PFSK-1 (cell line): ENCODE measurements at regions not wholly inside any gene's neighbourhood (a gene's known extent, or its start where the extent isn't known, plus 50 kb on each side); places are given as distances from the start of the nearest gene placed in this dataset.

ENCODE experiments used
- SIN3A ChIP-seq: IDR thresholded peaks from 2 replicates; pipeline ENCODE4 v1.6.1; 2012; ENCODE audit warnings: mild to moderate bottlenecking, low read length, moderate library complexity, borderline replicate concordance; ENCODE audit not compliant: insufficient read depth
- TAF1 ChIP-seq: IDR thresholded peaks from 2 replicates; pipeline ENCODE4 v1.6.1; 2012; ENCODE audit warnings: low read length, control low read depth, borderline replicate concordance; ENCODE audit not compliant: insufficient read depth

DNA sequence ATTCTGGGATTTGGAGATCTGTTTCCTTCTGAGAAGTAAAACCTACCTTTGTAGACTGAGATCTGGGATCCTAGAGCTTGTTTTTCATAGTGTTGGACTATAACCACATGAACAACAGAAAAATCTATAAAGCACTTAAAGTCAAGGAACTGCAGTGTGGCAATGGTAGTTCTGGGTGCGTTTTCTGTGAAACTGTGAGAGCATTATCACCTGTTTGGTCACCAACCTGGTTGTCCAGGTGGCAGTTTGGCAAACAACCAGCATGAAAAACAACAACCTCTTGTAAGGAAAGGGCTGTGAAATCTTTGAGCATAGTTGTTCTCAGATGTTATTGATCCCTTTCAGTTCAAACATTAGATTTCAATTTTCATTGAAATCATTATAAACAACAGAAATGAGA is 215.8 kb upstream of the CITED2 start:
- TF ChIP-seq TAF1 (no peak), SIN3A (no peak)
